Kidney (tissue), 13 donors: ENCODE measurements at regions not wholly inside any gene's neighbourhood (a gene's known extent, or its start where the extent isn't known, plus 50 kb on each side); places are given as distances from the start of the nearest gene placed in this dataset.

ENCODE experiments used
- DNase-seq, 5 donors: peaks; one replicate each; pipeline ENCODE4 v3.0.0-alpha.2; 2013 to 2020
- FAIRE-seq: peaks from 2 replicates; lab custom pipeline; 2012; peaks lifted over from hg19 to GRCh38; lab: Jason Lieb, UNC
- H3K27ac ChIP-seq, 2 donors: one replicate each; pipeline ENCODE4 v1.7.0; 2013; ENCODE audit warnings: low read depth in 2 of 2, low read length in 2 of 2, inconsistent platforms in 1 of 2
- H3K27me3 ChIP-seq: one replicate; pipeline ENCODE4 v1.7.1; 2013; ENCODE audit warnings: low read length, inconsistent platforms; ENCODE audit not compliant: control insufficient read depth, insufficient read depth
- H3K36me3 ChIP-seq, 3 donors: one replicate each; pipeline versions ENCODE4 v1.7.0 to v1.7.1; 2013; ENCODE audit warnings: low read length in 3 of 3, control low read depth in 1 of 3, inconsistent platforms in 1 of 3; ENCODE audit not compliant: insufficient read depth in 3 of 3, control insufficient read depth in 2 of 3
- H3K4me1 ChIP-seq, 3 donors: one replicate each; pipeline versions ENCODE4 v1.7.0 to v1.7.1; 2013; ENCODE audit warnings: low read length in 3 of 3, inconsistent platforms in 1 of 3, low read depth in 1 of 3; ENCODE audit not compliant: control insufficient read depth in 2 of 3, insufficient read depth in 2 of 3
- H3K4me3 ChIP-seq, 3 donors: one replicate each; pipeline versions ENCODE4 v1.7.0 to v1.8.1; 2013; ENCODE audit warnings: low read length in 3 of 3, control low read depth in 1 of 3, inconsistent platforms in 1 of 3
- H3K9ac ChIP-seq, 3 donors: one replicate each; pipeline versions ENCODE4 v1.7.0 to v1.7.1; 2013; ENCODE audit warnings: low read length in 3 of 3, control low read depth in 1 of 3, inconsistent platforms in 1 of 3
- H3K9me3 ChIP-seq, 3 donors: one replicate each; pipeline versions ENCODE4 v1.7.0 to v1.7.1; 2013; ENCODE audit warnings: low read length in 3 of 3, control low read depth in 1 of 3, inconsistent platforms in 1 of 3; ENCODE audit not compliant: control insufficient read depth in 2 of 3, insufficient read depth in 1 of 3
- CTCF ChIP-seq: IDR thresholded peaks from 3 replicates; pipeline ENCODE4 v1.5.1; 2012; ENCODE audit warnings: mild to moderate bottlenecking, moderate library complexity, borderline replicate concordance; ENCODE audit not compliant: insufficient read depth; ENCODE audit errors: extremely low read depth
- intact Hi-C: fragments of 100-400 bp; cut with DNase I; formaldehyde crosslinking; loops from one replicate; pipeline ENCODE4 v1.11.1; 2022
- donor health status: control.
- donor health status: control.
- donor health status: control.
- donor health status: control.
- donor health status: control.
- donor health status: DM: yes; HTN: yes; CAD: no.
- donor health status: Normal renal cell carcinoma (clear cell type).

- Histone ChIP-seq H3K4me1 (no peaks in the 10 kb centered on the region), H3K9me3 (peaks cover 0 to 7% (median 0%) of the 10 kb centered on the region in 3 donors), H3K4me3 (no peak overlapping the region), H3K9ac (no peak overlapping the region), H3K36me3 (no peaks in the 10 kb centered on the region), H3K27ac (no peak overlapping the region), H3K27me3 (no peaks in the 10 kb centered on the region)
- intact Hi-C loops, result no loop called here
- no peak for FAIRE-seq
- TF ChIP-seq CTCF, result no peak
- no peak for DNase-seq
Observed at GRCh38 chr2:200170221-200170620, 136.3 kb upstream of the SPATS2L start.

GRCh38 chr2:200171731-200172482 lies 134.6 kb upstream of the SPATS2L start:
- Histone ChIP-seq H3K4me3 (no peak overlapping the region), H3K36me3 (no peaks in the 10 kb centered on the region), H3K4me1 (no peaks in the 10 kb centered on the region), H3K9me3 (no peaks in the 10 kb centered on the region), H3K27me3 (no peaks in the 10 kb centered on the region), H3K27ac (no peak overlapping the region), H3K9ac (no peak overlapping the region)
- no peak for TF ChIP-seq CTCF
- no peak for FAIRE-seq
- DNase-seq, result peak in 1 of 5 donors; percentile 15
- intact Hi-C loops, result no loop called here

- no peaks in the 10 kb centered on the region for H3K4me1 ChIP-seq
- DNase-seq (no peak), FAIRE-seq (no peak)
- no peaks in the 10 kb centered on the region for H3K27me3 ChIP-seq
- no peaks in the 10 kb centered on the region for H3K9me3 ChIP-seq
- H3K36me3 ChIP-seq, result no peaks in the 10 kb centered on the region
- H3K4me3 ChIP-seq, result no peak overlapping the region
- intact Hi-C loops, result no loop called here
- no peak for TF ChIP-seq CTCF
- no peak overlapping the region for H3K27ac ChIP-seq
- no peak overlapping the region for H3K9ac ChIP-seq
Observed at GRCh38 chr2:200172521-200172920, 134.0 kb upstream of the SPATS2L start.
